CMK (cell line): ENCODE measurements at regions not wholly inside any gene's neighbourhood (a gene's known extent, or its start where the extent isn't known, plus 50 kb on each side); places are given as distances from the start of the nearest gene placed in this dataset.
"Not testable (repeated sequence)": the region's sequence is repeated elsewhere in the genome, so short reads cannot be mapped to it uniquely, and the experiment has no call there.

Experiments
- DNase-seq: peaks from one replicate; pipeline ENCODE4 v3.0.0-alpha.2; 2010; ENCODE audit warnings: low read depth

DNA sequence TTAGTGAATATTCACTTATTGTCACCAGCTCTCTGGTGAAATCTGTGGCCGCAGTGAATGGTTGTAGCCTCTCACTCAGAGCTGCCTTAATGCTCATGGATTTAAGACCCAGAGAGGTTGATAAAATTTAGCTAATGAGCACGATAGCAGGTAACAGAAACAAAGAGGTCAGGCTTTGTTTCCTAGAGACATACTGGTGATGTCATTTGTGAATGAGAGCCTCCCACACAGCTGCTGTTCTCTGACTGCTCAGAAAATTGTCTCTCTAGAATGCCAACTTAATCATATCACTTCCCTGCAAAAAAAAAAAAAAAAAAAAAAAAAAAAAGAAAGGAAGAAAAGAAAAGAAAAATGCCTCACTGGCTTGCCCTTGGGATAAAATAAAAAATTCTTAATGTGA is 411.7 kb upstream of the MYT1L start:
- DNase-seq = no peak

- no peak for DNase-seq
These were observed 409.2 kb upstream of the MYT1L start for GRCh38 chr2:2740238-2740775.

GRCh38 chr2:2739231-2739795 is 408.2 kb upstream of the MYT1L start:
- DNase-seq = no peak

- no peak for DNase-seq
These were observed 407.6 kb upstream of the MYT1L start for GRCh38 chr2:2738684-2739083.

DNA sequence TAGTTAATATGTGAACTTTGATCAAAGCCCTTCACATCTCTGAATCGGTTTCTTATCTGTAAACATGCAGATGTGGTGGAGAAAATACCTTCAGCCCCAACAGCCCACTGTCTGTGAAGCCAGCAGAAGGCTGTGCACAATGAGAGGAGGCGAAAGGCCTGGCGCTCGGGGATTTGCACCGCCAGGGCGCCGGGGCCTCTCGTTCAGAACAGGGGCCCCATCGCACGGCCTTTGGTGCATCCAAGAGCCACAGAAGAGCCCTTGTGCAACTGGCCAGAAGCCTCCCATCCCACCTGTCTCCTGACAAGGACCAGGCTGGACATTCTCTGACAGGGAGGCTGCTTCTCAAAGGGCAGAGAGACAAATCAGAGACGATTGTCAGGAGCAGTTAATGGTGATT is 407.2 kb upstream of the MYT1L start:
- DNase-seq = no peak

DNA sequence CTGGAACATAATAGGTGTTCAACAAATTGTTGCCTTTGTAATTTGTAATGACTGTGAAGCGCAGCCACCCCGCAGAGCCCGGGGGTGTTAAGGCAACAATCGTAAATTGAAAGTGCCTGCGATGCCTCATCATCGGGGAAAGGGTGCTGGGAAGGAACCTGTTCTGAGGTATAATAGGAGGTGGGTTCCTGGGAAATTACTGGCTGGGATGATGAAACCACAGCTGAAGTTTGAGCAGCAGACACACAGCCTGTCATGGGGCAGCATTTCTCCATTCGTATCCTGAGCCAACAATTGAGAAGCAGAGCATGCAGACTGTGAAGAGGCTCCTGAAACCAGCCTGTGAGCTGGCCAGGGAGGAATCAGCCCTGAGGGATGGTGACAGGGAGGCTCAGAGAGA is 404.0 kb upstream of the MYT1L start:
- no peak for DNase-seq

DNA sequence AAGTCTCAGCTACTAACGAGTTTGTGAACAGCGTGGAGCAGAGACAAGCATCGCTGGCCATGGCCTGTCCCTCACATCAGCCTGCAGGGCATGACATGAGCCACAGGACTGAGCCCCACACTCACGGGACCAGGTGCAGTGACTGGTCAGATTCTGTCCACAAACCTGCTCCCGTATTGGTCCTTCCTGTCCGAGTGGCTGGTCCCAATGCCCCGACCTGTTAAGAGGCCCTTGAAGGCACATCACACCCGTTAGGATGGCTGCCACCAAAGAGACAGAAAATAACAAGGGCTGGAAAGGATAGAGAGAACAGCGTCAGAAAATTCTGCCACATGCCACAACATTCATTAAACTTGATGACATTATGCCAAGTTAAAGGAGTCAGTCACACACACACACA is 403.2 kb upstream of the MYT1L start:
- no peak for DNase-seq

DNA sequence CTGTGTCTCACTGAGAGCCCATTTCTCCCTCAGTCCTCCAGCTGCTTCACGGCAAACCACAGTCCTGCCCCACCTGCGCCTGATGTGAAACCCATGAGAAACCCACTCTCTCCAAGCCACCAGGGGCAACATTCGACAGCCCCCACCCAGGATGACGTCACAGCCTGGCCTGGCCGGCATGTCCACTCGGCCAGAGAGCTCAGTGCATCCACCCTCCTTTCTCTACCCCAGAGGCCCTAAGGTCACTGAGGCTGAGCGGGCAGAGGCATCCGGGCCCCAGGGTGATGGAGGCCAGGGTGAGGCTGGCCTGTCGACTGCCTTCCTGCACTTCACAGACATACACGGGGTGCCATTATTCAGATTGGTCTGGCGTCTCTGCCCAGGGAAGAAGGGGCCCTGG is 402.7 kb upstream of the MYT1L start:
- DNase-seq = no peak

- no peak for DNase-seq
These were observed 401.4 kb upstream of the MYT1L start for GRCh38 chr2:2732331-2733119.

- no peak for DNase-seq
These were observed 400.8 kb upstream of the MYT1L start for GRCh38 chr2:2731816-2732284.

DNA sequence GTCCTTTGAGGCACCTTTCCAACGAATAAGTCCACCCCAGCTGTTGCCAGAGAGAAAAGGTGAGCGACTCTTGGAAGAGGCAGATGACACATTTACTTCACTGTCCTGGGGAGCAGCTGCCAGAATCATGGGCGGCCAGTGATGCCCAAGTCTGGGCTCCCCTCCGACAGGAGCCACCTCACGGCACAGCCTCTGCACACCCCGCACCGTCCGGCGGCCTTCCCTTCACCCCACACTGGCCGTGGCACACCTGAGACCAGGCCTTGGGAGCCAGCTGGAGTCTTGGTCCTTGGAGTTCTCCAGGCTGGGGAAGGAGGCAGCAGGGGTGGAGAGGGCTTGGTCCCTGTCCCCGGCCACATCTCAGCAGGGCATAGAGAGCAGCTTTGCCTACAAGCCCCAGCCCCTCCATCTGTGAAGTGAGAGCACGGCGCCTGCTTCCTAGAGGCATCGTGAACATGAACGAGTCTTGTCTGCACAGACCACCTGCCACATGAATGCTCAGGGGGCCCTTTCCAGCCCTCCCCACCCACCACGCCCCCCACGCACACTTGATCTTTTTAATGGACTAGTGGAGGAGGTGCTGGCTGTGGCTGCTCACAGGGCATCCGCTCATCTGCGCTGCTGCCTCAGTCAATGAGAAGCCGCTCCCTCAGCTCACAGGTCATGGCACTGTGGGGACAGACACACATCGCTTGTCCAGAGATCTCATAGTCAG is 400.2 kb upstream of the MYT1L start:
- DNase-seq = no peak

- DNase-seq = no peak
These were observed 399.3 kb upstream of the MYT1L start for GRCh38 chr2:2730301-2730833.

DNA sequence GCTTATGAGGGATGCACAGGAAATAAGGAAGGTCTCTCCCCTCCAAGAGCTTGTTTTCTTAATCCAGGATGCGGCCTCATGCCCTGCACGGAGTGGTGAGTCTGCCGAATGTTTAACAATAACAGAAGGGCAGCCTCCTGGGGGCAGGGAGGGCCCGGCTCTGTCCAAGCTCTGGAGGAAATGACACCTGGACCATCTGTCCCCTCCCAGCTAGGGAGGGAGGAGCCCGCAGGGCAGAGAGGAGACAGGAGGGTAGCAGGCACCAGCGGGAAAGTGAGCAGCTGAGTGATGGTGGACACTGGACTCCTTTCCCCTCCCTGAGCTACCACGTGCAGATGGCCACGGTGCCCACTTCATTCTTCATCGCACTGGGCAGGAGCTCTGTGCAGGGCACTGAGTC is 398.2 kb upstream of the MYT1L start:
- DNase-seq = no peak

- DNase-seq = no peak
These were observed 397.6 kb upstream of the MYT1L start for GRCh38 chr2:2728635-2729034.

GRCh38 chr2:2727876-2728511 is 396.9 kb upstream of the MYT1L start:
- DNase-seq = no peak

GRCh38 chr2:2726163-2726562 is 395.1 kb upstream of the MYT1L start:
- no peak for DNase-seq

- DNase-seq = no peak
These were observed 392.0 kb upstream of the MYT1L start for GRCh38 chr2:2723064-2723463.

DNA sequence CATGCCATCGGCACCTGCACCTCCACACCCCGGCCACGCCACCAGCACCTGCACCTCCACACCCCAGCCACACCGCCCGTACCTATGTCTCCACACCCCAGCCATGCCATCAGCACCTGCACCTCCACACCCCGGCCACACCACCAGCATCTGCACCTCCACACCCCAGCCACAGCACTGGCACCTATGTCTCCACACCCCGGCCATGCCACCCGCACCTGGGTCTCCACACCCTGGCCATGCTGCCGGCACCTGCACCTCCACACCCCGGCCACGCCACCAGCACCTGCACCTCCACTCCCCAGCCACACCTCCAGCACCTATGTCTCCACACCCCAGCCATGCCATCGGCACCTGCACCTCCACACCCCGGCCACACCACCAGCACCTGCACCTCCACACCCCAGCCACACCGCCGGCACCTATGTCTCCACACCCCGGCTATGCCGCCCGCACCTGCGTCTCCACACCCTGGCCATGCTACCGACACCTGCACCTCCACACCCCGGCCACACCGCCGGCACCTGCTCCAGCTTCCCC is 390.3 kb upstream of the MYT1L start:
- DNase-seq = no peak

GRCh38 chr2:2720806-2721205 is 389.7 kb upstream of the MYT1L start:
- DNase-seq = not testable (repeated sequence)

GRCh38 chr2:2720351-2720750 is 389.3 kb upstream of the MYT1L start:
- DNase-seq = no peak

- no peak for DNase-seq
These were observed 388.7 kb upstream of the MYT1L start for GRCh38 chr2:2719781-2720180.

GRCh38 chr2:2719015-2719414 is 387.9 kb upstream of the MYT1L start:
- DNase-seq = no peak
